K562 (cell line): ENCODE measurements at regions not wholly inside any gene's neighbourhood (a gene's known extent, or its start where the extent isn't known, plus 50 kb on each side); places are given as distances from the start of the nearest gene placed in this dataset.

Experiments used
- ATAC-seq: fragments of 200-7000 bp; cut with Tn5 transposase; 3 replicates; pipeline ENCODE4 v1.9.1; 2020; ENCODE audit warnings: moderate library complexity
- BruUV-seq: library from RNA; stranded (reverse); fragments of 400-500 nt; replicated peaks from 2 replicates; lab custom pipeline; 2021; lab: Mats Ljungman, UMichigan
- CTCF ChIA-PET: fragments of 300-600 bp; formaldehyde crosslinking; extraction: SDS; loops from one replicate; lab custom pipeline; 2021; ENCODE audit warnings: low intra/inter-chr PET ratio; lab: Yijun Ruan, JAX
- POLR2A ChIA-PET: fragments of 300-600, 350-650 bp; sonication (Branson Sonifier 250); formaldehyde crosslinking; extraction: SDS; loops from one replicate; lab custom pipeline; 2021; ENCODE audit warnings: antibody characterized with exemption, inconsistent platforms; lab: Yijun Ruan, JAX
- DNase-seq, 4 experiments: peaks; one replicate each; pipeline versions ENCODE4 v3.0.0 to v3.0.0-alpha.2; 2011 to 2018; ENCODE audit warnings: low spot score in 3 of 4, mixed read lengths in 3 of 4; ENCODE audit errors: extremely low read depth in 1 of 4
- FAIRE-seq: peaks from 2 replicates; lab custom pipeline; 2011; peaks lifted over from hg19 to GRCh38; lab: Jason Lieb, UNC
- H2AFZ ChIP-seq: 2 replicates; pipeline ENCODE4 v1.6.0; 2011; ENCODE audit warnings: low read depth, low read length, control low read depth, inconsistent platforms
- H3K27ac ChIP-seq: fragments of 200-600 bp; 3 replicates; pipeline ENCODE4 v1.8.0; 2011; ENCODE audit warnings: low read depth, mild to moderate bottlenecking, control low read depth, inconsistent platforms, low read length, moderate library complexity, mixed read lengths; ENCODE audit errors: extremely low read depth
- H3K27me3 ChIP-seq, 2 experiments: fragments of 300-600 bp in 1 of 2; 2 replicates in 1 of 2; 3 replicates in 1 of 2; pipeline versions ENCODE4 v1.6.0 to v1.8.0; 2011; ENCODE audit warnings: inconsistent platforms in 2 of 2, low read length in 2 of 2, mild to moderate bottlenecking in 1 of 2, mixed read lengths in 1 of 2, moderate library complexity in 1 of 2; ENCODE audit not compliant: control insufficient read depth in 2 of 2, insufficient read depth in 2 of 2
- H3K36me3 ChIP-seq: fragments of 300-600 bp; 3 replicates; pipeline ENCODE4 v1.8.0; 2011; ENCODE audit warnings: mild to moderate bottlenecking, low read length, inconsistent platforms; ENCODE audit not compliant: control insufficient read depth, insufficient read depth
- H3K4me1 ChIP-seq, 2 experiments: fragments of 200-600 bp in 1 of 2; replicated peaks in 1 of 2; 2 replicates in 1 of 2; 3 replicates in 1 of 2; pipeline versions ENCODE4 v1.5.1 to v1.8.0; 2011; ENCODE audit warnings: inconsistent platforms in 2 of 2, low read length in 2 of 2, mild to moderate bottlenecking in 1 of 2, mixed read lengths in 1 of 2, moderate library complexity in 1 of 2; ENCODE audit not compliant: control insufficient read depth in 2 of 2, insufficient read depth in 2 of 2
- H3K4me2 ChIP-seq: 2 replicates; pipeline ENCODE4 v1.6.1; 2011; ENCODE audit warnings: low read length, control low read depth, inconsistent platforms, mixed read lengths; ENCODE audit not compliant: insufficient read depth
- H3K4me3 ChIP-seq: fragments of 200-600 bp; sonication (generic), shearing (Covaris generic); 2 replicates; pipeline ENCODE4 v1.5.1; 2016; ENCODE audit warnings: control low read depth, inconsistent platforms
- H3K79me2 ChIP-seq: fragments of 200-600 bp; 3 replicates; pipeline ENCODE4 v1.8.0; 2011; ENCODE audit warnings: low read length, inconsistent platforms; ENCODE audit not compliant: control insufficient read depth, insufficient read depth
- H3K9ac ChIP-seq, 2 experiments: 2 replicates each; pipeline versions ENCODE4 v1.6.0 to v1.6.1; 2011; ENCODE audit warnings: low read depth in 2 of 2, low read length in 2 of 2, control low read depth in 1 of 2, inconsistent platforms in 1 of 2, mild to moderate bottlenecking in 1 of 2, mixed read lengths in 1 of 2; ENCODE audit not compliant: insufficient read depth in 1 of 2
- H3K9me1 ChIP-seq: one replicate; pipeline ENCODE4 v1.6.0; 2011; ENCODE audit warnings: inconsistent platforms, mild to moderate bottlenecking, low read length, moderate library complexity; ENCODE audit not compliant: control insufficient read depth, insufficient read depth
- H3K9me3 ChIP-seq: replicated peaks from 2 replicates; pipeline ENCODE4 v1.5.1; 2011; ENCODE audit warnings: low read depth, low read length, inconsistent platforms; ENCODE audit not compliant: control insufficient read depth, insufficient read depth
- H4K20me1 ChIP-seq: replicated peaks from 2 replicates; pipeline ENCODE4 v1.6.1; 2011; ENCODE audit warnings: low read length, inconsistent platforms, mixed read lengths; ENCODE audit not compliant: control insufficient read depth, insufficient read depth
- CEBPB ChIP-seq: fragments of 450-650 bp; IDR thresholded peaks from 2 replicates; pipeline ENCODE4 v1.6.1; 2016; ENCODE audit warnings: missing genetic modification characterization, missing compliant biosample characterization
- CEBPG ChIP-seq, 3 experiments: fragments of 200-800 bp in 1 of 3; sonication (Bioruptor generic) in 1 of 3; sonication (generic) in 1 of 3; formaldehyde crosslinking in 1 of 3; IDR thresholded peaks in 2 of 3; conservative IDR thresholded peaks in 1 of 3; 2 replicates each; pipeline versions ENCODE4 v1.6.1 to v1.8.0; 2016 to 2022; ENCODE audit warnings: missing compliant biosample characterization in 2 of 3, missing genetic modification characterization in 2 of 3, mild to moderate bottlenecking in 1 of 3, missing genetic modification reagents in 1 of 3
- DIDO1 ChIP-seq: fragments of 450-650 bp; IDR thresholded peaks from 2 replicates; pipeline ENCODE4 v1.6.1; 2016; ENCODE audit warnings: low read depth, missing biosample characterization, missing genetic modification characterization
- SETDB1 ChIP-seq: IDR thresholded peaks from one replicate; pipeline ENCODE4 v1.6.1; 2012; ENCODE audit warnings: low read length, control low read depth, inconsistent platforms
- WGBS: fragments of 100-300 bp; shearing (Covaris generic); methylation state at CpG from one replicate; pipeline ENCODE4 v1.1.6; 2016; ENCODE audit warnings: low coverage, mixed read lengths; ENCODE audit not compliant: insufficient coverage; ENCODE audit errors: missing lambda C conversion rate; 5-methylcytosine and 5-hydroxymethylcytosine counted together
- in situ Hi-C: fragments of 300-500 bp; cut with MboI; formaldehyde crosslinking; loops from 4 replicates; pipeline ENCODE4 v1.15.0; 2018; ENCODE audit warnings: inconsistent platforms, mixed read lengths
- intact Hi-C: fragments of 100-400 bp; cut with micrococcal nuclease; formaldehyde crosslinking; loops from 2 replicates; pipeline ENCODE4 v1.14.2; 2022
- TF ChIP-seq, protein P1 (sequence below): fragments of 150-350 bp; conservative IDR thresholded peaks from 2 replicates; pipeline ENCODE4 v1.6.1; 2014; ENCODE audit warnings: low read length

DNA sequence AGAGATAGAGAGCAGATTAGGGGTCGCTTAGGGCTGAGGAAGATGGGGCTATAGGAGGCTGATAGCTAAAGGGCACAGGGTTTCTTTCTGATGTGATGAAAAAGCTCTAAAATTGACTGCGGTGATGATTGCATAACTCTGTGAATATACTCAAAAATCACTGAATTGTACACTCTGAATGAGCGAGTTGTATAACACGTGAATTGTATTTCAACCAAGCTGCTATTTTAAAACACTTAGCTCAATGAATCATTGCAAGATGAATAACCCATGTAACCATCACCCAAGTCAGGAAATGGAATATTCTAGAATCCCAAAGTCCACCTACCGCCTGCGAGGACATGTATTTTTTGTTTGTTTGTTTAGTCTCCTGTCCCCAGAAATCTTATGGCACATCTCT lies 60.1 kb upstream of the CCND2 start:
- ATAC-seq = no peak
- no peak for FAIRE-seq

More for the DNA sequence above, 60.1 kb upstream of the CCND2 start:
- POLR2A ChIA-PET = interaction anchor here (1.5 kb wide), 1 partner anchor 44 kb away, joined by 3 read pairs; no protein-coding TSS in a partner anchor
- TF ChIP-seq SETDB1 (no peak), DIDO1 (tag) (no peak), CEBPG (CRISPR knock-in tag; IDR thresholded peaks at IDR 0.05) (no peak), CEBPG (tag; conservative IDR thresholded peaks at IDR 0.05 in 1 of 2, IDR thresholded peaks at IDR 0.05 in 1 of 2) (peak in 1 of 2 experiments; percentile 32; a peak in 1 of 4 replicates), CEBPB (tag) (peak; percentile 43; the same call in 1 of the 2 replicates)
- TF ChIP-seq, protein P1, sequence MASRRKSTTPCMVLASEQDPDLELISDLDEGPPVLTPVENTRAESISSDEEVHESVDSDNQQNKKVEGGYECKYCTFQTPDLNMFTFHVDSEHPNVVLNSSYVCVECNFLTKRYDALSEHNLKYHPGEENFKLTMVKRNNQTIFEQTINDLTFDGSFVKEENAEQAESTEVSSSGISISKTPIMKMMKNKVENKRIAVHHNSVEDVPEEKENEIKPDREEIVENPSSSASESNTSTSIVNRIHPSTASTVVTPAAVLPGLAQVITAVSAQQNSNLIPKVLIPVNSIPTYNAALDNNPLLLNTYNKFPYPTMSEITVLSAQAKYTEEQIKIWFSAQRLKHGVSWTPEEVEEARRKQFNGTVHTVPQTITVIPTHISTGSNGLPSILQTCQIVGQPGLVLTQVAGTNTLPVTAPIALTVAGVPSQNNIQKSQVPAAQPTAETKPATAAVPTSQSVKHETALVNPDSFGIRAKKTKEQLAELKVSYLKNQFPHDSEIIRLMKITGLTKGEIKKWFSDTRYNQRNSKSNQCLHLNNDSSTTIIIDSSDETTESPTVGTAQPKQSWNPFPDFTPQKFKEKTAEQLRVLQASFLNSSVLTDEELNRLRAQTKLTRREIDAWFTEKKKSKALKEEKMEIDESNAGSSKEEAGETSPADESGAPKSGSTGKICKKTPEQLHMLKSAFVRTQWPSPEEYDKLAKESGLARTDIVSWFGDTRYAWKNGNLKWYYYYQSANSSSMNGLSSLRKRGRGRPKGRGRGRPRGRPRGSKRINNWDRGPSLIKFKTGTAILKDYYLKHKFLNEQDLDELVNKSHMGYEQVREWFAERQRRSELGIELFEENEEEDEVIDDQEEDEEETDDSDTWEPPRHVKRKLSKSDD = no peak
- WGBS = 10% methylated on average over 6 of the region's 6 CpGs
- Histone ChIP-seq H4K20me1 (no peaks in the 10 kb centered on the region), H3K79me2 (no peaks in the 10 kb centered on the region), H3K9me3 (no peaks in the 10 kb centered on the region), H3K4me2 (no peak overlapping the region), H3K4me1 (peaks cover 0 to 10% of the 10 kb centered on the region in 2 experiments; a peak in 2 of 5 replicates), H2AFZ (no peak overlapping the region), H3K36me3 (no peaks in the 10 kb centered on the region), H3K4me3 (no peak overlapping the region), H3K9me1 (no peaks in the 10 kb centered on the region), H3K27ac (no peak overlapping the region), H3K9ac (no peak overlapping the region), H3K27me3 (peaks cover 22 to 38% of the 10 kb centered on the region in 2 experiments; a peak in 3 of 5 replicates)
- in situ Hi-C loops = no loop called here
- CTCF ChIA-PET = no interaction called here
- DNase-seq = no peak
- intact Hi-C loops = no loop called here
- BruUV-seq = no TSS peak
